ENCODE measurements at regions not wholly inside any gene's neighbourhood (a gene's known extent, or its start where the extent isn't known, plus 50 kb on each side); places are given as distances from the start of the nearest gene placed in this dataset.

GRCh38 chr3:118842147-118842863 lies 192.3 kb downstream of the IGSF11 start:
- H3K36me3 ChIP-seq = no peaks in the 10 kb centered on the region
- peak; percentile 2 to 10 for DNase-seq (ENCODE audit: low read depth in 1 of 2, low spot score in 1 of 2)
- no peaks in the 10 kb centered on the region for H3K4me1 ChIP-seq (ENCODE audit: low read depth)
- H3K27me3 ChIP-seq = no peaks in the 10 kb centered on the region
- no peaks in the 10 kb centered on the region for H3K9me3 ChIP-seq (ENCODE audit: low read depth)
- no peak overlapping the region for H3K27ac ChIP-seq
- no peak overlapping the region for H3K4me3 ChIP-seq
- TF ChIP-seq CTCF (IDR thresholded peaks at IDR 0.05; ENCODE audit: low read depth, low read length) = no peak

GRCh38 chr3:118846176-118846575 lies 188.5 kb downstream of the IGSF11 start:
- no peak for TF ChIP-seq CTCF (IDR thresholded peaks at IDR 0.05; ENCODE audit: low read depth, low read length)
- no peaks in the 10 kb centered on the region for H3K36me3 ChIP-seq
- H3K4me3 ChIP-seq = no peak overlapping the region
- no peaks in the 10 kb centered on the region for H3K9me3 ChIP-seq (ENCODE audit: low read depth)
- DNase-seq (ENCODE audit: low read depth in 1 of 2, low spot score in 1 of 2) = no peak
- H3K27me3 ChIP-seq = no peaks in the 10 kb centered on the region
- no peaks in the 10 kb centered on the region for H3K4me1 ChIP-seq (ENCODE audit: low read depth)
- H3K27ac ChIP-seq = no peak overlapping the region

All from cardiac muscle cell (in vitro differentiated cells and primary cell).